ENCODE measurements at regions not wholly inside any gene's neighbourhood (a gene's known extent, or its start where the extent isn't known, plus 50 kb on each side); places are given as distances from the start of the nearest gene placed in this dataset.

DNA sequence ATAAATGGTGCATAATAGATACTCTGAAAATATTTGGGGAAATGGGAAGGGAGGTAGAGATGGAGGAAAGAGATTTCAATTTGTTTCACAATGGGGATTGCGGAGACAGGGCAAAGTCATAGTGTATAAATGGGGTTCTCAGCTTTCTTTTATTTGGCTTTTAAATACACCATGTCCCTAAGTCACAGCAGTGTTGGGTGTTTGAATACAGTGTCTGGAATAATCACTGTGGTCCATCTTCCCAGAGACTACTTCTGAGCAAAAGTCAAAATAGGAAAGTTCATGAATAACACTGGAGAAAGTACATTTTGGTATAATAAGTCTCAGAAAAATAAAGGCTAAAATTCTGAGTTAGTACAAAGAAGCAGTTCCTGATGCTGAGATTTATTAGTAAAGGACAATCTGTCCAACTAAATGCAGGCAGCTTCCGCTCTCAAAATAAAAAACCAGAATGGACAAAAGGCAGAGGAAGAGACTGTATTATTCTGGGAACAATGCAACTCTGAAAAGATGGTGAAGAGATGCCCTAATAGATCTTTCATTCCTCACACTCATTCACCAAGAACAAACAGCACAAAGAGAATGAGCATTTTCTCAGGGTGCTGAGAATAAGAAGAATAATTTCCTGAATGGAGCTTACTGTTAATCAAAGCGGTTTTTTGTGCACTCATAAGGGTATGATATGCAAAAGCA lies 295.4 kb upstream of the PIK3C3 start:
- Histone ChIP-seq H3K9me3 (ENCODE audit: control insufficient read depth in 4 of 4, low read length in 3 of 4) (no peaks in the 10 kb centered on the region), H3K9ac (ENCODE audit: low read depth in 1 of 2, low read length in 2 of 2) (no peak overlapping the region), H3K4me1 (ENCODE audit: control insufficient read depth in 4 of 4, insufficient read depth in 4 of 4, low read length in 3 of 4) (no peaks in the 10 kb centered on the region), H3K4me3 (ENCODE audit: low read depth in 1 of 3, low read length in 3 of 3) (no peak overlapping the region), H3K27me3 (ENCODE audit: control insufficient read depth in 4 of 4, insufficient read depth in 4 of 4, low read length in 3 of 4) (no peaks in the 10 kb centered on the region), H3K27ac (ENCODE audit: low read depth in 1 of 2, low read length in 2 of 2) (no peak overlapping the region), H3K36me3 (ENCODE audit: control insufficient read depth in 4 of 4, insufficient read depth in 3 of 4, low read depth in 1 of 4, low read length in 3 of 4) (no peaks in the 10 kb centered on the region)
- 76% methylated on average over 3 of the region's 3 CpGs for WGBS
- no peak for DNase-seq (ENCODE audit: low spot score)
- no peak for TF ChIP-seq HNF4A (conservative IDR thresholded peaks at IDR 0.05)
- TF ChIP-seq, protein P1, sequence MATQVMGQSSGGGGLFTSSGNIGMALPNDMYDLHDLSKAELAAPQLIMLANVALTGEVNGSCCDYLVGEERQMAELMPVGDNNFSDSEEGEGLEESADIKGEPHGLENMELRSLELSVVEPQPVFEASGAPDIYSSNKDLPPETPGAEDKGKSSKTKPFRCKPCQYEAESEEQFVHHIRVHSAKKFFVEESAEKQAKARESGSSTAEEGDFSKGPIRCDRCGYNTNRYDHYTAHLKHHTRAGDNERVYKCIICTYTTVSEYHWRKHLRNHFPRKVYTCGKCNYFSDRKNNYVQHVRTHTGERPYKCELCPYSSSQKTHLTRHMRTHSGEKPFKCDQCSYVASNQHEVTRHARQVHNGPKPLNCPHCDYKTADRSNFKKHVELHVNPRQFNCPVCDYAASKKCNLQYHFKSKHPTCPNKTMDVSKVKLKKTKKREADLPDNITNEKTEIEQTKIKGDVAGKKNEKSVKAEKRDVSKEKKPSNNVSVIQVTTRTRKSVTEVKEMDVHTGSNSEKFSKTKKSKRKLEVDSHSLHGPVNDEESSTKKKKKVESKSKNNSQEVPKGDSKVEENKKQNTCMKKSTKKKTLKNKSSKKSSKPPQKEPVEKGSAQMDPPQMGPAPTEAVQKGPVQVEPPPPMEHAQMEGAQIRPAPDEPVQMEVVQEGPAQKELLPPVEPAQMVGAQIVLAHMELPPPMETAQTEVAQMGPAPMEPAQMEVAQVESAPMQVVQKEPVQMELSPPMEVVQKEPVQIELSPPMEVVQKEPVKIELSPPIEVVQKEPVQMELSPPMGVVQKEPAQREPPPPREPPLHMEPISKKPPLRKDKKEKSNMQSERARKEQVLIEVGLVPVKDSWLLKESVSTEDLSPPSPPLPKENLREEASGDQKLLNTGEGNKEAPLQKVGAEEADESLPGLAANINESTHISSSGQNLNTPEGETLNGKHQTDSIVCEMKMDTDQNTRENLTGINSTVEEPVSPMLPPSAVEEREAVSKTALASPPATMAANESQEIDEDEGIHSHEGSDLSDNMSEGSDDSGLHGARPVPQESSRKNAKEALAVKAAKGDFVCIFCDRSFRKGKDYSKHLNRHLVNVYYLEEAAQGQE (IDR thresholded peaks at IDR 0.05): no peak
- TF ChIP-seq TAF1 (conservative IDR thresholded peaks at IDR 0.05): no peak
- TF ChIP-seq RXRA (IDR thresholded peaks at IDR 0.05): no peak
- TF ChIP-seq, protein P2, sequence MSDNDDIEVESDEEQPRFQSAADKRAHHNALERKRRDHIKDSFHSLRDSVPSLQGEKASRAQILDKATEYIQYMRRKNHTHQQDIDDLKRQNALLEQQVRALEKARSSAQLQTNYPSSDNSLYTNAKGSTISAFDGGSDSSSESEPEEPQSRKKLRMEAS (IDR thresholded peaks at IDR 0.05): no peak
- TF ChIP-seq GABPA (IDR thresholded peaks at IDR 0.05 in 1 of 2, conservative IDR thresholded peaks at IDR 0.05 in 1 of 2): no peak
- TF ChIP-seq NR2F2 (IDR thresholded peaks at IDR 0.05): no peak
- TF ChIP-seq FOXA2 (IDR thresholded peaks at IDR 0.05): no peak
- TF ChIP-seq SP1 (IDR thresholded peaks at IDR 0.05): no peak
- no peak for TF ChIP-seq RAD21 (IDR thresholded peaks at IDR 0.05)

DNA sequence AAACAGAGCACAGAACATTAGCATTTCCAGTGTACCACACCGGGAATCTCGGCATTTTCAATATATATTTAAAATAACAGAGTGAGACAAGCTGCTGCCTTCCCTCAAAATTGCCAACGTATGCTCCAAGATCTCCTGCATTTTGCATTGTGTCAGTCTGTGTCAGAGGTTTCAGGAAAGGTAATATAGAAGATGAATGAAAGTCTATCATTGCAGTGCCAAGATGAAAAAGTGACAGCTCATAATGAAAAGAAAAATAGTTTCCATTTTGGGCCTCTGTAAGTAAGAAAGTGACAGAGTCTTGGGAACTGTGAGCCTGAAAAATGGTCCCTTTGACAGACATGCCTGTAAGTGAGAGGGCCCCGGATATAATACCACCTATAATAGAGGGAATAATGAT lies 297.8 kb upstream of the PIK3C3 start:
- no peaks in the 10 kb centered on the region for H3K9me3 ChIP-seq (ENCODE audit: control insufficient read depth in 4 of 4, low read length in 3 of 4)
- no peak overlapping the region for H3K4me3 ChIP-seq (ENCODE audit: low read depth in 1 of 3, low read length in 3 of 3)
- no peaks in the 10 kb centered on the region for H3K4me1 ChIP-seq (ENCODE audit: control insufficient read depth in 4 of 4, insufficient read depth in 4 of 4, low read length in 3 of 4)
- 86% methylated on average over 4 of the region's 4 CpGs for WGBS
- TF ChIP-seq TAF1 (conservative IDR thresholded peaks at IDR 0.05): no peak
- no peak for TF ChIP-seq FOXA1 (IDR thresholded peaks at IDR 0.05)
- TF ChIP-seq YY1 (IDR thresholded peaks at IDR 0.05): no peak
- no peak for TF ChIP-seq EGR1 (IDR thresholded peaks at IDR 0.05; ENCODE audit: low read depth in 2 of 2)
- no peak for DNase-seq (ENCODE audit: low spot score)
- no peak overlapping the region for H3K27ac ChIP-seq (ENCODE audit: low read depth in 1 of 2, low read length in 2 of 2)
- H3K9ac ChIP-seq (ENCODE audit: low read depth in 1 of 2, low read length in 2 of 2): no peak overlapping the region
- no peaks in the 10 kb centered on the region for H3K36me3 ChIP-seq (ENCODE audit: control insufficient read depth in 4 of 4, insufficient read depth in 3 of 4, low read depth in 1 of 4, low read length in 3 of 4)
- H3K27me3 ChIP-seq (ENCODE audit: control insufficient read depth in 4 of 4, insufficient read depth in 4 of 4, low read length in 3 of 4): no peaks in the 10 kb centered on the region

DNA sequence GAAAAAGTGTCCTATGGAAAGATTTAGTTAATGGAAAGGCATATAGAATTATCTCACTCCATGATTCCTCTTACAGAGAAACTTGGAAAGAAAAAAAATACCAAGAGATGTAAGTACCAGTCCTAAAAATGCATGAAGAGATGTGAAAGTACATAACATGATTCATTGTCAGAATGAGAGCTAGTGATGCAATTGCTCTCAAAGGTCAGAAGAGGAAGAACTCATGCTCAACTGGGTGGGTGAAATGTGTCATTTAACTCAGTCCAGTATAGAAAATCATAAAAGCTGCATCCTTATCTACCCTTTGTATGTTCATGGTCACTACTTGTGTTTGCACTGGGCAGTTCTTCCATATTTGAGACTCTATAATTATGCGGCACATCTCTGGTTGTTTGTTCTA lies 300.0 kb upstream of the PIK3C3 start:
- no peaks in the 10 kb centered on the region for H3K4me1 ChIP-seq (ENCODE audit: control insufficient read depth in 4 of 4, insufficient read depth in 4 of 4, low read length in 3 of 4)
- 94% methylated on average over 1 of the region's 1 CpG for WGBS
- DNase-seq (ENCODE audit: low spot score): no peak
- H3K27me3 ChIP-seq (ENCODE audit: control insufficient read depth in 4 of 4, insufficient read depth in 4 of 4, low read length in 3 of 4): no peaks in the 10 kb centered on the region
- H3K27ac ChIP-seq (ENCODE audit: low read depth in 1 of 2, low read length in 2 of 2): no peak overlapping the region
- H3K4me3 ChIP-seq (ENCODE audit: low read depth in 1 of 3, low read length in 3 of 3): no peak overlapping the region
- H3K9ac ChIP-seq (ENCODE audit: low read depth in 1 of 2, low read length in 2 of 2): no peak overlapping the region
- H3K9me3 ChIP-seq (ENCODE audit: control insufficient read depth in 4 of 4, low read length in 3 of 4): no peaks in the 10 kb centered on the region
- no peak for TF ChIP-seq NR2F2 (IDR thresholded peaks at IDR 0.05)
- TF ChIP-seq, protein P3, sequence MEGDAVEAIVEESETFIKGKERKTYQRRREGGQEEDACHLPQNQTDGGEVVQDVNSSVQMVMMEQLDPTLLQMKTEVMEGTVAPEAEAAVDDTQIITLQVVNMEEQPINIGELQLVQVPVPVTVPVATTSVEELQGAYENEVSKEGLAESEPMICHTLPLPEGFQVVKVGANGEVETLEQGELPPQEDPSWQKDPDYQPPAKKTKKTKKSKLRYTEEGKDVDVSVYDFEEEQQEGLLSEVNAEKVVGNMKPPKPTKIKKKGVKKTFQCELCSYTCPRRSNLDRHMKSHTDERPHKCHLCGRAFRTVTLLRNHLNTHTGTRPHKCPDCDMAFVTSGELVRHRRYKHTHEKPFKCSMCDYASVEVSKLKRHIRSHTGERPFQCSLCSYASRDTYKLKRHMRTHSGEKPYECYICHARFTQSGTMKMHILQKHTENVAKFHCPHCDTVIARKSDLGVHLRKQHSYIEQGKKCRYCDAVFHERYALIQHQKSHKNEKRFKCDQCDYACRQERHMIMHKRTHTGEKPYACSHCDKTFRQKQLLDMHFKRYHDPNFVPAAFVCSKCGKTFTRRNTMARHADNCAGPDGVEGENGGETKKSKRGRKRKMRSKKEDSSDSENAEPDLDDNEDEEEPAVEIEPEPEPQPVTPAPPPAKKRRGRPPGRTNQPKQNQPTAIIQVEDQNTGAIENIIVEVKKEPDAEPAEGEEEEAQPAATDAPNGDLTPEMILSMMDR (IDR thresholded peaks at IDR 0.05; ENCODE audit: low read depth, low read length, missing input control): no peak
- H3K36me3 ChIP-seq (ENCODE audit: control insufficient read depth in 4 of 4, insufficient read depth in 3 of 4, low read depth in 1 of 4, low read length in 3 of 4): no peaks in the 10 kb centered on the region

Data from liver (tissue), 8 donors.